Mesenchymal stem cell (in vitro differentiated cells and primary cell): ENCODE measurements at regions not wholly inside any gene's neighbourhood (a gene's known extent, or its start where the extent isn't known, plus 50 kb on each side); places are given as distances from the start of the nearest gene placed in this dataset.

ENCODE experiments used
- DNase-seq: peaks from one replicate; pipeline ENCODE4 v3.0.0-alpha.2; 2013
- H2AFZ ChIP-seq: one replicate; pipeline ENCODE4 v1.6.1; 2013; ENCODE audit warnings: low read depth, mild to moderate bottlenecking, control low read depth, inconsistent platforms, low read length, moderate library complexity
- H2AK5ac ChIP-seq: 2 replicates; pipeline ENCODE4 v1.6.1; 2013; ENCODE audit warnings: low read length, moderate library complexity, mild to moderate bottlenecking, inconsistent platforms; ENCODE audit not compliant: severe bottlenecking
- H2BK120ac ChIP-seq: one replicate; pipeline ENCODE4 v1.6.1; 2013; ENCODE audit warnings: low read depth, mild to moderate bottlenecking, inconsistent platforms, low read length, moderate library complexity
- H2BK12ac ChIP-seq, 2 experiments: one replicate each; pipeline ENCODE4 v1.6.1; 2013; ENCODE audit warnings: inconsistent platforms in 2 of 2, low read length in 2 of 2, mild to moderate bottlenecking in 2 of 2, moderate library complexity in 2 of 2, control low read depth in 1 of 2
- H2BK15ac ChIP-seq: one replicate; pipeline ENCODE4 v1.6.1; 2013; ENCODE audit warnings: mild to moderate bottlenecking, low read depth, inconsistent platforms; ENCODE audit not compliant: poor library complexity, severe bottlenecking
- H2BK5ac ChIP-seq: 2 replicates; pipeline ENCODE4 v1.6.1; 2013; ENCODE audit warnings: low read depth, mild to moderate bottlenecking, low read length, control low read depth, inconsistent platforms; ENCODE audit not compliant: poor library complexity, severe bottlenecking
- H3K14ac ChIP-seq, 2 experiments: one replicate each; pipeline ENCODE4 v1.6.1; 2013; ENCODE audit warnings: inconsistent platforms in 2 of 2, low read length in 2 of 2, control low read depth in 1 of 2, mild to moderate bottlenecking in 1 of 2, moderate library complexity in 1 of 2
- H3K18ac ChIP-seq, 2 experiments: one replicate each; pipeline ENCODE4 v1.6.1; 2013; ENCODE audit warnings: inconsistent platforms in 2 of 2, low read length in 2 of 2, control low read depth in 1 of 2, low read depth in 1 of 2, mild to moderate bottlenecking in 1 of 2
- H3K23ac ChIP-seq, 2 experiments: one replicate each; pipeline ENCODE4 v1.6.1; 2013; ENCODE audit warnings: inconsistent platforms in 2 of 2, low read length in 2 of 2, mild to moderate bottlenecking in 2 of 2, moderate library complexity in 2 of 2, control low read depth in 1 of 2
- H3K27ac ChIP-seq: 2 replicates; pipeline ENCODE4 v1.5.1; 2013; ENCODE audit warnings: mild to moderate bottlenecking, moderate library complexity, low read length, control low read depth, inconsistent platforms; ENCODE audit not compliant: poor library complexity, severe bottlenecking
- H3K27me3 ChIP-seq, 2 experiments: 2 replicates each; pipeline versions ENCODE4 v1.6.1 to v1.7.0; 2013; ENCODE audit warnings: low read length in 2 of 2, mild to moderate bottlenecking in 2 of 2, moderate library complexity in 2 of 2, control low read depth in 1 of 2, inconsistent platforms in 1 of 2; ENCODE audit not compliant: control insufficient read depth in 1 of 2, insufficient read depth in 1 of 2
- H3K36me3 ChIP-seq, 2 experiments: 2 replicates each; pipeline versions ENCODE4 v1.6.1 to v1.7.0; 2013; ENCODE audit warnings: low read length in 2 of 2, control low read depth in 1 of 2, inconsistent platforms in 1 of 2, low read depth in 1 of 2, mild to moderate bottlenecking in 1 of 2; ENCODE audit not compliant: insufficient read depth in 2 of 2, control insufficient read depth in 1 of 2
- H3K4ac ChIP-seq, 2 experiments: one replicate each; pipeline ENCODE4 v1.6.1; 2013; ENCODE audit warnings: inconsistent platforms in 2 of 2, low read length in 2 of 2, mild to moderate bottlenecking in 2 of 2, moderate library complexity in 2 of 2, control low read depth in 1 of 2, low read depth in 1 of 2
- H3K4me1 ChIP-seq: 2 replicates; pipeline ENCODE4 v1.6.1; 2013; ENCODE audit warnings: low read depth, low read length, control low read depth; ENCODE audit not compliant: control insufficient read depth, insufficient read depth
- H3K4me2 ChIP-seq: 2 replicates; pipeline ENCODE4 v1.6.1; 2013; ENCODE audit warnings: low read length, mild to moderate bottlenecking, inconsistent platforms; ENCODE audit not compliant: poor library complexity, severe bottlenecking
- H3K4me3 ChIP-seq, 2 experiments: 2 replicates each; pipeline versions ENCODE4 v1.5.1 to v1.7.0; 2013; ENCODE audit warnings: low read length in 2 of 2, mild to moderate bottlenecking in 2 of 2, control low read depth in 1 of 2, low read depth in 1 of 2; ENCODE audit not compliant: insufficient read depth in 1 of 2
- H3K79me1 ChIP-seq: replicated peaks from 2 replicates; pipeline ENCODE4 v1.6.1; 2013; ENCODE audit warnings: mild to moderate bottlenecking, control low read depth, low read length, inconsistent platforms; ENCODE audit not compliant: poor library complexity, severe bottlenecking
- H3K9ac ChIP-seq: 2 replicates; pipeline ENCODE4 v1.7.0; 2013; ENCODE audit warnings: mild to moderate bottlenecking, low read length, moderate library complexity
- H3K9me3 ChIP-seq: 2 replicates; pipeline ENCODE4 v1.7.0; 2013; ENCODE audit warnings: mild to moderate bottlenecking, low read length; ENCODE audit not compliant: control insufficient read depth
- H4K8ac ChIP-seq: one replicate; pipeline ENCODE4 v1.6.1; 2013; ENCODE audit warnings: inconsistent platforms, mild to moderate bottlenecking, low read length, moderate library complexity
- H4K91ac ChIP-seq: one replicate; pipeline ENCODE4 v1.6.1; 2013; ENCODE audit warnings: mild to moderate bottlenecking, low read length, inconsistent platforms
- WGBS: methylation state at CpG from one replicate; pipeline ENCODE4 v1.1.7; 2013; ENCODE audit warnings: mixed read lengths; 5-methylcytosine and 5-hydroxymethylcytosine counted together

- Histone ChIP-seq H2AK5ac (no peak overlapping the region), H2BK15ac (no peak overlapping the region), H3K27me3 (no peaks in the 10 kb centered on the region), H3K9ac (no peak overlapping the region), H2BK12ac (no peak overlapping the region), H3K4me1 (no peaks in the 10 kb centered on the region), H2BK5ac (no peak overlapping the region), H3K79me1 (no peaks in the 10 kb centered on the region), H4K8ac (no peak overlapping the region), H2AFZ (no peak overlapping the region), H3K9me3 (no peaks in the 10 kb centered on the region), H3K23ac (no peak overlapping the region), H3K27ac (no peak overlapping the region), H3K18ac (no peak overlapping the region), H2BK120ac (no peak overlapping the region), H3K4me2 (no peak overlapping the region), H3K14ac (no peak overlapping the region), H3K4me3 (no peak overlapping the region), H3K36me3 (no peaks in the 10 kb centered on the region), H4K91ac (no peak overlapping the region), H3K4ac (no peak overlapping the region)
- 23% methylated on average over 3 of the region's 3 CpGs for WGBS
- no peak for DNase-seq
Measured at GRCh38 chrY:15368786-15369185, 844.5 kb downstream of the NLGN4Y start.

GRCh38 chrY:15385178-15385577 lies 860.8 kb downstream of the NLGN4Y start:
- H3K4me2 ChIP-seq: no peak overlapping the region
- no peak overlapping the region for H2BK12ac ChIP-seq
- H3K23ac ChIP-seq: no peak overlapping the region
- H2BK120ac ChIP-seq: no peak overlapping the region
- H4K91ac ChIP-seq: no peak overlapping the region
- H3K27ac ChIP-seq: no peak overlapping the region
- H2AFZ ChIP-seq: no peak overlapping the region
- no peaks in the 10 kb centered on the region for H3K36me3 ChIP-seq
- no peak overlapping the region for H2BK5ac ChIP-seq
- no peaks in the 10 kb centered on the region for H3K79me1 ChIP-seq
- H3K14ac ChIP-seq: no peak overlapping the region
- H2BK15ac ChIP-seq: no peak overlapping the region
- no peaks in the 10 kb centered on the region for H3K4me1 ChIP-seq
- H3K9me3 ChIP-seq: no peaks in the 10 kb centered on the region
- DNase-seq: no peak
- H3K4me3 ChIP-seq: no peak overlapping the region
- H3K9ac ChIP-seq: no peak overlapping the region
- H3K18ac ChIP-seq: no peak overlapping the region
- no peaks in the 10 kb centered on the region for H3K27me3 ChIP-seq
- no peak overlapping the region for H4K8ac ChIP-seq
- no peak overlapping the region for H3K4ac ChIP-seq
- H2AK5ac ChIP-seq: no peak overlapping the region
- no CpG with 5 or more reads among the region's 1 CpG for WGBS

GRCh38 chrY:15397556-15398280 lies 873.4 kb downstream of the NLGN4Y start:
- Histone ChIP-seq H3K18ac (no peak overlapping the region), H3K27me3 (no peaks in the 10 kb centered on the region), H3K4me1 (peaks cover 2% of the 10 kb centered on the region), H2BK120ac (no peak overlapping the region), H2BK15ac (no peak overlapping the region), H3K36me3 (no peaks in the 10 kb centered on the region), H3K79me1 (no peaks in the 10 kb centered on the region), H4K91ac (no peak overlapping the region), H3K14ac (no peak overlapping the region), H2AK5ac (no peak overlapping the region), H2AFZ (no peak overlapping the region), H3K9me3 (no peaks in the 10 kb centered on the region), H3K4me2 (no peak overlapping the region), H3K4ac (no peak overlapping the region), H3K23ac (no peak overlapping the region), H3K9ac (no peak overlapping the region), H2BK12ac (no peak overlapping the region), H3K27ac (no peak overlapping the region), H3K4me3 (no peak overlapping the region), H2BK5ac (no peak overlapping the region), H4K8ac (no peak overlapping the region)
- DNase-seq: no peak
- 100% methylated on average over 1 of the region's 1 CpG for WGBS

GRCh38 chrY:15402451-15402850 lies 878.1 kb downstream of the NLGN4Y start:
- Histone ChIP-seq H3K23ac (no peak overlapping the region), H4K8ac (no peak overlapping the region), H3K79me1 (no peaks in the 10 kb centered on the region), H3K36me3 (no peaks in the 10 kb centered on the region), H2BK120ac (no peak overlapping the region), H4K91ac (no peak overlapping the region), H3K4me2 (no peak overlapping the region), H3K9me3 (no peaks in the 10 kb centered on the region), H2BK5ac (no peak overlapping the region), H3K27ac (no peak overlapping the region), H3K4me3 (no peak overlapping the region), H3K9ac (no peak overlapping the region), H3K27me3 (no peaks in the 10 kb centered on the region), H2AFZ (no peak overlapping the region), H2BK15ac (no peak overlapping the region), H3K18ac (no peak overlapping the region), H2BK12ac (no peak overlapping the region), H3K14ac (no peak overlapping the region), H2AK5ac (no peak overlapping the region), H3K4ac (no peak overlapping the region), H3K4me1 (peaks cover 2% of the 10 kb centered on the region)
- 100% methylated on average over 1 of the region's 2 CpGs for WGBS
- DNase-seq: no peak
